ENCODE measurements at regions not wholly inside any gene's neighbourhood (a gene's known extent, or its start where the extent isn't known, plus 50 kb on each side); places are given as distances from the start of the nearest gene placed in this dataset.

DNA sequence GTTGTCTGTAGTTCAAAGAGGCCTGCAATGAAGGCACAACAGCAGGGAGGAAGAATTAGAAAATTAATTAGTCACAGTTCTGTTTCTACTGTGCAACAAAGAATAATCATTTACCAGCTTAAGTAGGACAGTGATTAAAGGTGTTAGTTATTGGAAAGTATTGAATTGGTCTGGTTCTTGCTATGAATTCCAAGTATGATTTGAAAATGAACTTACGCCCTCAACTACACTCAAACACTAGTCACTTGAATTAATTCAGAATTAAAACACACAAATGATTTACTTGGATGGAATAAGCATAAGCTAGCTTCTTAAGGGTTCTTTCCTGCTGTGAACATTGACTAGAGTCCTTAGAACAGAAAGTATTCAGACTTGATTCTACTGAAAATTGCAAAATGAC, 69.9 kb upstream of the EXOC1L start:
- no peaks in the 10 kb centered on the region for H3K36me3 Mint-ChIP-seq
- POLR2A ChIA-PET = no interaction called here
- CTCF ChIA-PET = no interaction called here
- no peak for ATAC-seq
- no peak for DNase-seq (ENCODE audit: low spot score)
- H3K9me3 Mint-ChIP-seq = peaks cover 4% of the 10 kb centered on the region; the same call in 1 of the 2 replicates
- no peak overlapping the region for H3K4me3 Mint-ChIP-seq
- no peak overlapping the region for H3K27ac Mint-ChIP-seq
- no peaks in the 10 kb centered on the region for H3K4me1 Mint-ChIP-seq
- peaks cover 3% of the 10 kb centered on the region; the same call in 1 of the 2 replicates for H3K27me3 Mint-ChIP-seq (ENCODE audit: low read depth)
- no peak for TF ChIP-seq ZNF138 (CRISPR knock-in tag; conservative IDR thresholded peaks at IDR 0.05)
- TF ChIP-seq, protein P1, sequence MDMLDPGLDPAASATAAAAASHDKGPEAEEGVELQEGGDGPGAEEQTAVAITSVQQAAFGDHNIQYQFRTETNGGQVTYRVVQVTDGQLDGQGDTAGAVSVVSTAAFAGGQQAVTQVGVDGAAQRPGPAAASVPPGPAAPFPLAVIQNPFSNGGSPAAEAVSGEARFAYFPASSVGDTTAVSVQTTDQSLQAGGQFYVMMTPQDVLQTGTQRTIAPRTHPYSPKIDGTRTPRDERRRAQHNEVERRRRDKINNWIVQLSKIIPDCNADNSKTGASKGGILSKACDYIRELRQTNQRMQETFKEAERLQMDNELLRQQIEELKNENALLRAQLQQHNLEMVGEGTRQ (CRISPR knock-in tag; IDR thresholded peaks at IDR 0.05) = no peak

DNA sequence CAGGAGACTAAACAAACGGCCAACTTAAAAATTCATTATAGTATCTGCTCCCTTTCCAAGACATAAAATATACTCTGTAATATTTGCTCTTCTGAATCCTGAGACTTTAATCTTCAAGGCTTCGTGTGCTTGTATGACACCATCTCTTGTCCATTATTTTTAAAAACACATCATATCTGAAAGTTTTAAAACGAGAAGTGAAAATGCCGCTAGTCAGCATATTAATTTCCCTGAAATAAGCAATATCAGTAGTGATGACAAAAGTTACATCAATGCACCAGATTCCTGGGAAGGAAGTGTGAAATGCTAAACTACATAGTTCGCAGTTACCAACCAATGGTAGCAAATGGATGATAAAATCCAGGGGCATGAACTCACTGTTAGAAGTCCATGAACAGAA, 66.8 kb upstream of the EXOC1L start:
- peaks cover 4% of the 10 kb centered on the region; the same call in 1 of the 2 replicates for H3K9me3 Mint-ChIP-seq
- TF ChIP-seq GABPB1 (CRISPR knock-in tag; IDR thresholded peaks at IDR 0.05) = no peak
- TF ChIP-seq, protein P2, sequence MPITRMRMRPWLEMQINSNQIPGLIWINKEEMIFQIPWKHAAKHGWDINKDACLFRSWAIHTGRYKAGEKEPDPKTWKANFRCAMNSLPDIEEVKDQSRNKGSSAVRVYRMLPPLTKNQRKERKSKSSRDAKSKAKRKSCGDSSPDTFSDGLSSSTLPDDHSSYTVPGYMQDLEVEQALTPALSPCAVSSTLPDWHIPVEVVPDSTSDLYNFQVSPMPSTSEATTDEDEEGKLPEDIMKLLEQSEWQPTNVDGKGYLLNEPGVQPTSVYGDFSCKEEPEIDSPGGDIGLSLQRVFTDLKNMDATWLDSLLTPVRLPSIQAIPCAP (CRISPR knock-in tag; IDR thresholded peaks at IDR 0.05) = no peak
- no peak for TF ChIP-seq ZNF121 (CRISPR knock-in tag; IDR thresholded peaks at IDR 0.05)
- no peak for TF ChIP-seq SMAD4 (CRISPR knock-in tag; IDR thresholded peaks at IDR 0.05)
- TF ChIP-seq, protein P3, sequence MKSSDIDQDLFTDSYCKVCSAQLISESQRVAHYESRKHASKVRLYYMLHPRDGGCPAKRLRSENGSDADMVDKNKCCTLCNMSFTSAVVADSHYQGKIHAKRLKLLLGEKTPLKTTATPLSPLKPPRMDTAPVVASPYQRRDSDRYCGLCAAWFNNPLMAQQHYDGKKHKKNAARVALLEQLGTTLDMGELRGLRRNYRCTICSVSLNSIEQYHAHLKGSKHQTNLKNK (CRISPR knock-in tag; IDR thresholded peaks at IDR 0.05) = no peak
- TF ChIP-seq KAT7 (CRISPR knock-in tag; IDR thresholded peaks at IDR 0.05; ENCODE audit: borderline replicate concordance) = no peak
- no peak for TF ChIP-seq SMAD3 (CRISPR knock-in tag; IDR thresholded peaks at IDR 0.05; ENCODE audit: borderline replicate concordance)
- no peak for TF ChIP-seq OVOL2 (CRISPR knock-in tag; IDR thresholded peaks at IDR 0.05; ENCODE audit: borderline replicate concordance)
- no peak for TF ChIP-seq IRF2 (CRISPR knock-in tag; IDR thresholded peaks at IDR 0.05; ENCODE audit: borderline replicate concordance, low read depth)
- TF ChIP-seq, protein P4, sequence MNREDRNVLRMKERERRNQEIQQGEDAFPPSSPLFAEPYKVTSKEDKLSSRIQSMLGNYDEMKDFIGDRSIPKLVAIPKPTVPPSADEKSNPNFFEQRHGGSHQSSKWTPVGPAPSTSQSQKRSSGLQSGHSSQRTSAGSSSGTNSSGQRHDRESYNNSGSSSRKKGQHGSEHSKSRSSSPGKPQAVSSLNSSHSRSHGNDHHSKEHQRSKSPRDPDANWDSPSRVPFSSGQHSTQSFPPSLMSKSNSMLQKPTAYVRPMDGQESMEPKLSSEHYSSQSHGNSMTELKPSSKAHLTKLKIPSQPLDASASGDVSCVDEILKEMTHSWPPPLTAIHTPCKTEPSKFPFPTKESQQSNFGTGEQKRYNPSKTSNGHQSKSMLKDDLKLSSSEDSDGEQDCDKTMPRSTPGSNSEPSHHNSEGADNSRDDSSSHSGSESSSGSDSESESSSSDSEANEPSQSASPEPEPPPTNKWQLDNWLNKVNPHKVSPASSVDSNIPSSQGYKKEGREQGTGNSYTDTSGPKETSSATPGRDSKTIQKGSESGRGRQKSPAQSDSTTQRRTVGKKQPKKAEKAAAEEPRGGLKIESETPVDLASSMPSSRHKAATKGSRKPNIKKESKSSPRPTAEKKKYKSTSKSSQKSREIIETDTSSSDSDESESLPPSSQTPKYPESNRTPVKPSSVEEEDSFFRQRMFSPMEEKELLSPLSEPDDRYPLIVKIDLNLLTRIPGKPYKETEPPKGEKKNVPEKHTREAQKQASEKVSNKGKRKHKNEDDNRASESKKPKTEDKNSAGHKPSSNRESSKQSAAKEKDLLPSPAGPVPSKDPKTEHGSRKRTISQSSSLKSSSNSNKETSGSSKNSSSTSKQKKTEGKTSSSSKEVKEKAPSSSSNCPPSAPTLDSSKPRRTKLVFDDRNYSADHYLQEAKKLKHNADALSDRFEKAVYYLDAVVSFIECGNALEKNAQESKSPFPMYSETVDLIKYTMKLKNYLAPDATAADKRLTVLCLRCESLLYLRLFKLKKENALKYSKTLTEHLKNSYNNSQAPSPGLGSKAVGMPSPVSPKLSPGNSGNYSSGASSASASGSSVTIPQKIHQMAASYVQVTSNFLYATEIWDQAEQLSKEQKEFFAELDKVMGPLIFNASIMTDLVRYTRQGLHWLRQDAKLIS (CRISPR knock-in tag; IDR thresholded peaks at IDR 0.05; ENCODE audit: borderline replicate concordance) = no peak
- no peak overlapping the region for H3K27ac Mint-ChIP-seq
- ChIA-PET CTCF (no interaction called here), POLR2A (no interaction called here)
- peaks cover 3% of the 10 kb centered on the region; the same call in 1 of the 2 replicates for H3K27me3 Mint-ChIP-seq (ENCODE audit: low read depth)
- no peaks in the 10 kb centered on the region for H3K36me3 Mint-ChIP-seq
- no peak for DNase-seq (ENCODE audit: low spot score)
- no peak for ATAC-seq
- H3K4me1 Mint-ChIP-seq = peaks cover 10% of the 10 kb centered on the region
- H3K4me3 Mint-ChIP-seq = no peak overlapping the region

DNA sequence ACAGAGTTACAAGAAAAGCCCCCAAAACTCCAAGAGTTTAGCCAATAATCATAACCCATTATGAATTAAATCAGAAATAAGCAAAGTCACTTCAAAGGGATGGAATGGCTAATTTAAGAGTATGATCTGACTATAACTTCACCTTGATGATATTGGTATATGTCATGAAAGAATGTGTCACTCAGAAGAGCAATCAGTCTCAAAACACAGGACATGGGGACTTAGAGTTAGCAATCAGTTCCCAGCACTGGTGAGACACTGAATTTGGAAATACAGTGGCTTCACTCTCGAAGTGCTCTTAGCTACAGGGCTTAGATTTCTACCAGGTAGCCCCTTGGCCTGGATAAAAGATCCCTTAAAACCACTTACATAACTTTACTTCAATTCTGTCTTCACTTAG, 65.7 kb upstream of the EXOC1L start:
- POLR2A ChIA-PET = no interaction called here

More for the DNA sequence above, 65.7 kb upstream of the EXOC1L start:
- ATAC-seq (no peak), DNase-seq (ENCODE audit: low spot score) (no peak)
- H3K27me3 Mint-ChIP-seq (ENCODE audit: low read depth) = no peaks in the 10 kb centered on the region; the same call in 1 of the 2 replicates
- no peak overlapping the region for H3K27ac Mint-ChIP-seq
- CTCF ChIA-PET = no interaction called here
- peaks cover 14% of the 10 kb centered on the region for H3K4me1 Mint-ChIP-seq
- peaks cover 4% of the 10 kb centered on the region; the same call in 1 of the 2 replicates for H3K9me3 Mint-ChIP-seq
- no peak overlapping the region for H3K4me3 Mint-ChIP-seq
- H3K36me3 Mint-ChIP-seq = no peaks in the 10 kb centered on the region
- TF ChIP-seq FOXP1 (CRISPR knock-in tag; IDR thresholded peaks at IDR 0.05; ENCODE audit: borderline replicate concordance) (no peak), ZNF138 (CRISPR knock-in tag; conservative IDR thresholded peaks at IDR 0.05) (no peak), GABPB1 (CRISPR knock-in tag; IDR thresholded peaks at IDR 0.05) (no peak), EMX1 (CRISPR knock-in tag; IDR thresholded peaks at IDR 0.05) (no peak), PRRX2 (CRISPR knock-in tag; IDR thresholded peaks at IDR 0.05) (no peak), SMAD3 (CRISPR knock-in tag; IDR thresholded peaks at IDR 0.05; ENCODE audit: borderline replicate concordance) (no peak), ZNF121 (CRISPR knock-in tag; IDR thresholded peaks at IDR 0.05) (no peak), ZNF423 (CRISPR knock-in tag; IDR thresholded peaks at IDR 0.05) (no peak), MXD4 (CRISPR knock-in tag; IDR thresholded peaks at IDR 0.05; ENCODE audit: borderline replicate concordance) (no peak), ZBTB21 (CRISPR knock-in tag; IDR thresholded peaks at IDR 0.05; ENCODE audit: borderline replicate concordance) (no peak)
- TF ChIP-seq, protein P5, sequence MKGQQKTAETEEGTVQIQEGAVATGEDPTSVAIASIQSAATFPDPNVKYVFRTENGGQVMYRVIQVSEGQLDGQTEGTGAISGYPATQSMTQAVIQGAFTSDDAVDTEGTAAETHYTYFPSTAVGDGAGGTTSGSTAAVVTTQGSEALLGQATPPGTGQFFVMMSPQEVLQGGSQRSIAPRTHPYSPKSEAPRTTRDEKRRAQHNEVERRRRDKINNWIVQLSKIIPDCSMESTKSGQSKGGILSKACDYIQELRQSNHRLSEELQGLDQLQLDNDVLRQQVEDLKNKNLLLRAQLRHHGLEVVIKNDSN (CRISPR knock-in tag; IDR thresholded peaks at IDR 0.05) = no peak
- TF ChIP-seq, protein P6, sequence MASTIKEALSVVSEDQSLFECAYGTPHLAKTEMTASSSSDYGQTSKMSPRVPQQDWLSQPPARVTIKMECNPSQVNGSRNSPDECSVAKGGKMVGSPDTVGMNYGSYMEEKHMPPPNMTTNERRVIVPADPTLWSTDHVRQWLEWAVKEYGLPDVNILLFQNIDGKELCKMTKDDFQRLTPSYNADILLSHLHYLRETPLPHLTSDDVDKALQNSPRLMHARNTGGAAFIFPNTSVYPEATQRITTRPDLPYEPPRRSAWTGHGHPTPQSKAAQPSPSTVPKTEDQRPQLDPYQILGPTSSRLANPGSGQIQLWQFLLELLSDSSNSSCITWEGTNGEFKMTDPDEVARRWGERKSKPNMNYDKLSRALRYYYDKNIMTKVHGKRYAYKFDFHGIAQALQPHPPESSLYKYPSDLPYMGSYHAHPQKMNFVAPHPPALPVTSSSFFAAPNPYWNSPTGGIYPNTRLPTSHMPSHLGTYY (CRISPR knock-in tag; IDR thresholded peaks at IDR 0.05) = no peak

All from WTC11 (cell line).